ENCODE measurements at regions not wholly inside any gene's neighbourhood (a gene's known extent, or its start where the extent isn't known, plus 50 kb on each side); places are given as distances from the start of the nearest gene placed in this dataset.

- H3K27ac ChIP-seq (replicated peaks) = no peak overlapping the region
- H3K27me3 ChIP-seq (ENCODE audit: insufficient read depth, poor library complexity, severe bottlenecking) = no peaks in the 10 kb centered on the region
- TF ChIP-seq REST (IDR thresholded peaks at IDR 0.05; ENCODE audit: insufficient replicate concordance, low read depth) (no peak), CTCF (IDR thresholded peaks at IDR 0.05; ENCODE audit: insufficient read depth, low read length) (no peak), POLR2AphosphoS5 (IDR thresholded peaks at IDR 0.05; ENCODE audit: low read depth) (no peak), GABPA (IDR thresholded peaks at IDR 0.05; ENCODE audit: low read depth) (no peak), SPI1 (IDR thresholded peaks at IDR 0.05; ENCODE audit: borderline replicate concordance, low read depth) (no peak)
- no peak overlapping the region for H3K4me3 ChIP-seq (replicated peaks; ENCODE audit: insufficient read depth, low read length)
- DNase-seq (ENCODE audit: low read depth in 1 of 2, low spot score in 1 of 2) = no peak
Measured at GRCh38 chr1:163580926-163581325, 259.2 kb downstream of the NUF2 start.

GRCh38 chr1:163583661-163584181 lies 262.0 kb downstream of the NUF2 start:
- no peak overlapping the region for H3K4me3 ChIP-seq (replicated peaks; ENCODE audit: insufficient read depth, low read length)
- TF ChIP-seq CTCF (IDR thresholded peaks at IDR 0.05; ENCODE audit: insufficient read depth, low read length) (no peak), POLR2AphosphoS5 (IDR thresholded peaks at IDR 0.05; ENCODE audit: low read depth) (no peak), GABPA (IDR thresholded peaks at IDR 0.05; ENCODE audit: low read depth) (no peak), SPI1 (IDR thresholded peaks at IDR 0.05; ENCODE audit: borderline replicate concordance, low read depth) (no peak), REST (IDR thresholded peaks at IDR 0.05; ENCODE audit: insufficient replicate concordance, low read depth) (no peak)
- H3K27me3 ChIP-seq (ENCODE audit: insufficient read depth, poor library complexity, severe bottlenecking) = no peaks in the 10 kb centered on the region
- DNase-seq (ENCODE audit: low read depth in 1 of 2, low spot score in 1 of 2) = no peak
- no peak overlapping the region for H3K27ac ChIP-seq (replicated peaks)

- no peak for DNase-seq (ENCODE audit: low read depth in 1 of 2, low spot score in 1 of 2)
- no peak overlapping the region for H3K4me3 ChIP-seq (replicated peaks; ENCODE audit: insufficient read depth, low read length)
- no peak overlapping the region for H3K27ac ChIP-seq (replicated peaks)
- no peaks in the 10 kb centered on the region for H3K27me3 ChIP-seq (ENCODE audit: insufficient read depth, poor library complexity, severe bottlenecking)
- TF ChIP-seq SPI1 (IDR thresholded peaks at IDR 0.05; ENCODE audit: borderline replicate concordance, low read depth) = no peak
- TF ChIP-seq GABPA (IDR thresholded peaks at IDR 0.05; ENCODE audit: low read depth) = no peak
- TF ChIP-seq CTCF (IDR thresholded peaks at IDR 0.05; ENCODE audit: insufficient read depth, low read length) = no peak
- no peak for TF ChIP-seq REST (IDR thresholded peaks at IDR 0.05; ENCODE audit: insufficient replicate concordance, low read depth)
- no peak for TF ChIP-seq POLR2AphosphoS5 (IDR thresholded peaks at IDR 0.05; ENCODE audit: low read depth)
Measured at GRCh38 chr1:163585796-163586195, 264.0 kb downstream of the NUF2 start.

Data from HL-60 (cell line).